Gastrocnemius medialis (tissue), 4 donors: ENCODE measurements at regions not wholly inside any gene's neighbourhood (a gene's known extent, or its start where the extent isn't known, plus 50 kb on each side); places are given as distances from the start of the nearest gene placed in this dataset.

Experiments used
- CTCF ChIP-seq, 5 experiments: fragments of 450-650 bp in 3 of 5; fragments of 200-600 bp in 2 of 5; sonication (generic) in 2 of 5; IDR thresholded peaks in 4 of 5; conservative IDR thresholded peaks in 1 of 5; 1 replicate in 4 of 5; 2 replicates in 1 of 5; pipeline ENCODE4 v1.5.1; 2016 to 2019; ENCODE audit warnings: antibody characterized with exemption in 5 of 5, mild to moderate bottlenecking in 3 of 5, moderate library complexity in 3 of 5
- POLR2A ChIP-seq, 2 donors: fragments of 450-650 bp; IDR thresholded peaks; one replicate each; pipeline ENCODE4 v1.6.1; 2017; ENCODE audit warnings: antibody characterized with exemption in 2 of 2, mild to moderate bottlenecking in 2 of 2, moderate library complexity in 2 of 2

DNA sequence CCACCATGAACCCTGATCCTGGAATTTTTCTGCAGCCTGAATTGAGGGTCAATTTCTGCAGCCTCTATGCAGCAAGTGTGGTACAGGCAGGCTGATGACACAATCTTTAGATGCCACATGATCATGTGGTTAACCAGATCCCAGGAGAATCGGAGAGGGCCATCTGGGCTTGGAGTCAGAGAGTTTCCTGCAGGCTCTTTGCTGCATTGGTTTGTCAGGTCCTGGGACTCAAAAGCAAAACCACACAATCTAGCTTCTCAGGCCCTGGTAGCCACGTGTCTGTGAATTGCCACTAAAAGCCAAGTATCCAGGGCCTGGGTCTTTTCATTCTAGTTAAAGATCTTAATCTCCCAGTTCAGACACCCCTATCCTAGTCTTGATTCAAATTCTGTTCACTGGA, 464.5 kb downstream of the BCOR start:
- TF ChIP-seq CTCF (IDR thresholded peaks at IDR 0.05 in 4 of 5, conservative IDR thresholded peaks at IDR 0.05 in 1 of 5): no peak
- TF ChIP-seq POLR2A (IDR thresholded peaks at IDR 0.05): no peak
